ENCODE measurements at regions not wholly inside any gene's neighbourhood (a gene's known extent, or its start where the extent isn't known, plus 50 kb on each side); places are given as distances from the start of the nearest gene placed in this dataset.

GRCh38 chr6:91940801-91941200 lies 1353.9 kb upstream of the MAP3K7 start:
- BruUV-seq (replicated peaks): no TSS peak
- Histone ChIP-seq H3K27me3 (replicated peaks in 1 of 2; ENCODE audit: control insufficient read depth in 2 of 2, insufficient read depth in 2 of 2, low read length in 1 of 2) (no peaks in the 10 kb centered on the region), H2AFZ (ENCODE audit: control insufficient read depth, low read depth, low read length) (no peak overlapping the region), H3K4me1 (ENCODE audit: control insufficient read depth, insufficient read depth, low read length) (no peaks in the 10 kb centered on the region), H3K36me3 (ENCODE audit: control insufficient read depth in 2 of 2, insufficient read depth in 2 of 2, low read length in 1 of 2) (no peaks in the 10 kb centered on the region), H3K27ac (ENCODE audit: control insufficient read depth, insufficient read depth) (no peak overlapping the region), H3K9me3 (replicated peaks; ENCODE audit: control insufficient read depth, insufficient read depth, low read length) (no peaks in the 10 kb centered on the region), H3K4me2 (ENCODE audit: control insufficient read depth, insufficient read depth) (no peak overlapping the region), H3K79me2 (ENCODE audit: control insufficient read depth, insufficient read depth, low read length) (no peaks in the 10 kb centered on the region), H4K20me1 (ENCODE audit: control insufficient read depth, insufficient read depth) (no peaks in the 10 kb centered on the region), H3K9ac (ENCODE audit: control insufficient read depth, insufficient read depth, low read length) (no peak overlapping the region), H3K4me3 (no peak overlapping the region)
- ChIA-PET CTCF (no interaction called here), SMC1A (ENCODE audit: uncharacterized antibody, unreplicated experiment) (interaction anchor here (1.1 to 1.3 kb wide), 2 partner anchors 21 to 103 kb away, joined by 3 read pairs; no protein-coding TSS in a partner anchor), POLR2A (no interaction called here), RAD21 (ENCODE audit: unreplicated experiment) (interaction anchor here (0.6 kb wide), 1 partner anchor 204 kb away, joined by 3 read pairs; no protein-coding TSS in a partner anchor)
- in situ Hi-C loops (cut with MboI) (no loop called here), intact Hi-C loops (cut with micrococcal nuclease; ENCODE audit: unreplicated experiment) (no loop called here)
- TF ChIP-seq NFXL1 (IDR thresholded peaks at IDR 0.05; ENCODE audit: borderline replicate concordance): no peak
- no peak for TF ChIP-seq STAT1 (conservative IDR thresholded peaks at IDR 0.05)
- TF ChIP-seq SUZ12 (IDR thresholded peaks at IDR 0.05; ENCODE audit: unreplicated experiment): no peak
- no peak for TF ChIP-seq KDM1A (IDR thresholded peaks at IDR 0.05; ENCODE audit: borderline replicate concordance)
- TF ChIP-seq E4F1 (IDR thresholded peaks at IDR 0.05; ENCODE audit: borderline replicate concordance, partially characterized antibody): no peak
- no peak for TF ChIP-seq KLF5 (IDR thresholded peaks at IDR 0.05; ENCODE audit: partially characterized antibody)
- no peak for TF ChIP-seq TBL1XR1 (IDR thresholded peaks at IDR 0.05; ENCODE audit: low read depth, low read length)
- no peak for TF ChIP-seq POLR2AphosphoS5 (IDR thresholded peaks at IDR 0.05; ENCODE audit: low read length)
- no peak for TF ChIP-seq SMAD1 (IDR thresholded peaks at IDR 0.05; ENCODE audit: low read depth, partially characterized antibody)
- no peak for TF ChIP-seq MEF2A (IDR thresholded peaks at IDR 0.05; ENCODE audit: insufficient read depth, low read depth, low read length)
- ATAC-seq (no peak), FAIRE-seq (no peak), DNase-seq (ENCODE audit: low read depth, low spot score) (no peak)
- 0% methylated on average over 1 of the region's 1 CpG for WGBS (ENCODE audit: insufficient coverage, insufficient replicate concordance, low lambda C conversion rate, missing lambda C conversion rate)

All from GM12878 (cell line).